Effector memory CD8-positive, alpha-beta T cell (primary cell): ENCODE measurements at regions not wholly inside any gene's neighbourhood (a gene's known extent, or its start where the extent isn't known, plus 50 kb on each side); places are given as distances from the start of the nearest gene placed in this dataset.
"Not testable (repeated sequence)": the region's sequence is repeated elsewhere in the genome, so short reads cannot be mapped to it uniquely, and the experiment has no call there.

Source experiments
- ATAC-seq: fragments of 150-1000 bp; cut with Tn5 transposase; replicated peaks from 2 replicates; pipeline ENCODE4 v1.10.0; 2021; ENCODE audit warnings: mild to moderate bottlenecking, moderate library complexity
- DNase-seq, 3 experiments: peaks; one replicate each; pipeline ENCODE4 v3.0.0; 2021
- H3K27ac Mint-ChIP-seq, 2 donors: one replicate each; pipeline ENCODE4 v1.8.0; 2022; ENCODE audit warnings: mild to moderate bottlenecking in 2 of 2, mixed read lengths in 2 of 2, moderate library complexity in 2 of 2
- H3K27me3 Mint-ChIP-seq, 2 donors: one replicate each; pipeline ENCODE4 v1.8.0; 2022; ENCODE audit warnings: mixed read lengths in 2 of 2
- H3K36me3 Mint-ChIP-seq: one replicate; pipeline ENCODE4 v1.8.0; 2022; ENCODE audit warnings: mild to moderate bottlenecking, moderate library complexity, mixed read lengths; ENCODE audit not compliant: insufficient read depth
- H3K4me1 Mint-ChIP-seq, 2 donors: one replicate each; pipeline ENCODE4 v1.8.0; 2022; ENCODE audit warnings: low read depth in 2 of 2, mixed read lengths in 2 of 2
- H3K4me3 Mint-ChIP-seq, 2 donors: one replicate each; pipeline ENCODE4 v1.8.0; 2022; ENCODE audit warnings: mild to moderate bottlenecking in 2 of 2, mixed read lengths in 2 of 2, moderate library complexity in 2 of 2
- H3K9me3 Mint-ChIP-seq, 2 donors: one replicate each; pipeline ENCODE4 v1.8.0; 2022; ENCODE audit warnings: mixed read lengths in 2 of 2

DNA sequence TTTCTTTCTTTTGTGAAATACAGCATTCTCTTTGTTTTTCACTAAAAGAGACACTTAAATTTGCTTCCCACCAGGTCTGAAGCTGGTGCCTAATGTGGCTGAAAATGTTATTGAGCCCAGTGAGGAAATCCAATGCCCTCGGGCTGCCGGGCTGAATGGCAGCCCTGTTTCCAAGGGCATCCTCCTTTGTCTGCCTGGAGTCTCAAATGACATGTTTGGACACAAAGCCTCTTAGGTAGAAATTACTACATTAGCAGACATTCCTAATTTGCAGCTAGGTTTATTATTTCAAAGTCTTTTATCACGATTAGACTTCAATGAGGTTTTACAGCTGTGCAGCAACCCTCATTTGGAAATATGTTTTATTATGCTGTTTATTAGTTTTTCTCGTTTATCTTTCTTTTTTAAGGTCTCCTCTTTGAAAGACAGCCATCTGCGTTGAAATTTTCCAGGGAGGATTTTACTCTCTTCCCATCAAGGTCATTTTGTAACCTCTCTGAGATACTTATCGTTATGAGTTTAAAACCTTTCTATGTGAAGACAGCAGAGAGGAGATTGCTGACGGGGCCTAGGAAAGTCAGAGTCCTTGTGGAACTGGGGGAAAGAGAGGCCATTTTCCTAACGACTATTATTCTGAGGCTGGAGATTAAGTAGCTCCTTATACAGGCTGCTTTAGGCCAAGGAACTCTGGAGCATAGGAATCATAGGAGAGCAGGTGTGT, 59.0 kb upstream of the ZNF532 start:
- no peak overlapping the region for H3K27ac Mint-ChIP-seq
- DNase-seq (no peak), ATAC-seq (no peak)
- peaks cover 0 to 33% of the 10 kb centered on the region in 2 donors for H3K27me3 Mint-ChIP-seq
- H3K4me1 Mint-ChIP-seq = no peaks in the 10 kb centered on the region
- no peaks in the 10 kb centered on the region for H3K36me3 Mint-ChIP-seq
- H3K9me3 Mint-ChIP-seq = no peaks in the 10 kb centered on the region
- no peak overlapping the region for H3K4me3 Mint-ChIP-seq

DNA sequence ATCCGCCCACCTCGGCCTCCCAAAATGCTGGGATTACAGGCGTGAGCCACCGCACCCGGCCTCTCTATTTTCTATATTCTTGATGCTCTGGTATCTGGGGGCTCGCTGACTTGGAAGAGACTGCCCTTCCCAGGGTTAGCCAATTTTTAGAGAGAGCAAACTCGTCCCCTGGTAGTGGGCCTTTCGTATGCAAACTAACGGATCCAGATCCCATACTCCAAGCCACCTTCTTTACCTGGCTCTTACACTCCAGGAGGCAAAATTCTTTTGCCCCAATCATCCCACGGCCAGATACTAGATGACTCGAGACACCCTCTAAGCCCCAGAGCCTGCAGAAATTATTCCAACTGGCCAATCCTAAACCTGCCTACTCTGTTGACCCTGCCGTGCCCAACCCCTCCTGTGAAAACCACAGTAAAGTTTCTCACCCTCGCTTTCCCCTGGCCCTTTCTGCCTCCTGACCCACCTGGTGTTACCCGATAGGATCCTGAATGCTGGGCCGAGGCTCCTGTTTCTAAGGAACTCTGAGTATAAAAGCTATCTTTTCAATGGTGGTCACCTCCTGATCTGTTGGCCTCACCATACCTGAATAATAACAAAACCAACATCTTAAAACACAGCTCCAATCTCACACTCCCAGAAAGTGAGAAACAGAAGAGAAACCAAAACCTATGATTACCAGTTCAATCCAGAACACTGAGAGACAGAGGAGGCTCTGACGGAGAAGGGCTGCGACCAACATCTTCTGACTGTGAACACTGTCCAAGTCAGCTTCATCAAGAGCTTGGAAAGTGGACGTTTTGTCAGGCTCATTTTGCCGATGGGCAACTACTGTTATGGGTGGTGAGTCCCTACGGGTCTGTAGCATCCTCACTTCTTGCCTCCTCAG, 57.6 kb upstream of the ZNF532 start:
- DNase-seq = no peak
- Mint-ChIP-seq H3K9me3 (no peaks in the 10 kb centered on the region), H3K36me3 (no peaks in the 10 kb centered on the region), H3K4me1 (no peaks in the 10 kb centered on the region), H3K4me3 (no peak overlapping the region), H3K27ac (no peak overlapping the region), H3K27me3 (peaks cover 0 to 33% of the 10 kb centered on the region in 2 donors)
- no peak for ATAC-seq

GRCh38 chr18:58807766-58808165, 56.9 kb upstream of the ZNF532 start:
- H3K4me1 Mint-ChIP-seq = no peaks in the 10 kb centered on the region
- peaks cover 0 to 37% of the 10 kb centered on the region in 2 donors for H3K27me3 Mint-ChIP-seq
- no peak for ATAC-seq
- no peaks in the 10 kb centered on the region for H3K36me3 Mint-ChIP-seq
- no peak overlapping the region for H3K27ac Mint-ChIP-seq
- no peaks in the 10 kb centered on the region for H3K9me3 Mint-ChIP-seq
- no peak overlapping the region for H3K4me3 Mint-ChIP-seq
- DNase-seq = no peak

DNA sequence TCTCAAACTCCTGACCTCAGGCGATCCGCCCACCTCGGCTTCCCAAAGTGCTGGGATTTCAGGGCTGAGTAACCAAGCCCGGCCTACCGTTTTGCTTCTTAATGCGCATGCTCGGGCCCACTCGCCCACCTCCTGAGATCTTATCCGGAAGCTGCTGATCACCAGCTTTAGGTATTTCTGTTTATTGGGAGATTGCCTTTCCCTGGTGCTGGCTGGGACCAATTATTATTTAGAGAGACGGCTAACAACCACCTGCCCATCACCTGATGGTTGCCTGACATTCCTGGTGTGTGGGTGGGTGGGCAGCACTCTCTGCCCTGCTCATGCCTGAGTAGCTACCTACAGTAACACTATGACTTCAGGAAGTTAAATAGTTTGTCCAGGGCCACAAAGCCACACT, 56.3 kb upstream of the ZNF532 start:
- Mint-ChIP-seq H3K4me1 (no peaks in the 10 kb centered on the region), H3K9me3 (no peaks in the 10 kb centered on the region), H3K27ac (no peak overlapping the region), H3K27me3 (peaks cover 0 to 37% of the 10 kb centered on the region in 2 donors), H3K36me3 (no peaks in the 10 kb centered on the region), H3K4me3 (no peak overlapping the region)
- no peak for ATAC-seq
- no peak for DNase-seq

DNA sequence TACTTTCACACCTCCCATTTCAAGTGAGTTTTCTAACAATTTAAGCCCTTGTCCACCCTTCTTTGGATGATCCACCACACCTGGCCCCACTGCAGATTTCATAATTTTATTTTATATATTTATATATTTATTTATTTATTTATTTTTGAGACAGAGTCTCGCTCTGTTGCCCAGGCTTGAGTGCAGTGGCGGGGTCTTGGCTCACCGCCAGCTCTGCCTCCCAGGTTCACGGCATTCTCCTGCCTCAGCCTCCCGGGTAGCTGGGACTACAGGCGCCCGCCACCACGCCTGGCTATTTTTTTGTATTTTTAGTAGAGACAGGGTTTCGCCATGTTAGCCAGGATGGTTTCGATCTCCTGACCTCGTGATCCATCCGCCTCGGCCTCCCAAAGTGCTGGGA, 52.8 kb upstream of the ZNF532 start:
- not testable (repeated sequence) for ATAC-seq, H3K4me1 Mint-ChIP-seq, H3K27ac Mint-ChIP-seq, H3K4me3 Mint-ChIP-seq, H3K36me3 Mint-ChIP-seq, H3K9me3 Mint-ChIP-seq, DNase-seq
- H3K27me3 Mint-ChIP-seq = peaks cover 17 to 58% of the 10 kb centered on the region in 2 donors

- Mint-ChIP-seq H3K27me3 (peaks cover 17 to 49% of the 10 kb centered on the region in 2 donors), H3K9me3 (no peaks in the 10 kb centered on the region), H3K4me1 (no peaks in the 10 kb centered on the region), H3K36me3 (peaks cover 4% of the 10 kb centered on the region), H3K4me3 (no peak overlapping the region), H3K27ac (no peak overlapping the region)
- DNase-seq (no peak), ATAC-seq (no peak)
Observed at GRCh38 chr18:58813105-58813504, 51.6 kb upstream of the ZNF532 start.

- Mint-ChIP-seq H3K4me3 (no peak overlapping the region), H3K4me1 (peaks cover 0 to 1% of the 10 kb centered on the region in 2 donors), H3K27ac (no peak overlapping the region), H3K36me3 (peaks cover 4% of the 10 kb centered on the region), H3K9me3 (no peaks in the 10 kb centered on the region), H3K27me3 (peaks cover 17 to 46% of the 10 kb centered on the region in 2 donors)
- DNase-seq (no peak), ATAC-seq (no peak)
Observed at GRCh38 chr18:58813561-58814225, 51.0 kb upstream of the ZNF532 start.

DNA sequence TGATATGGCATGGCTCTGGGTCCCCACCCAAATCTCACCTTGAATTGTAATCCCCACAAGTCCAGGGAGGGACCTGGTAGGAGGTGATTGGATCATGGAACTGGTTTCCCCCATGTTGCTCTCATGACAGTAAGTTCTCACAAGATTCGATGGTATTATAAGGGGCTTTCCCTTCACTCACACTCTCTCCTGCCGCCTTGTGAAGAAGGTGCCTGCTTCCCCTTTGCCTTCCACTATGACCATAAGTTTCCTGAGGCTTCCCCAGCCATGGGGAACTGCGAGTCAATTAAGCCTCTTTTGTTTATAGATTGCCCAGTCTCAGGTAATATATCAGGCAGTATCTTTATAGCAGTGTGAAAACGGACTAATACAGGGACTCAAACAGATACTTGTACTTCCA, 50.4 kb upstream of the ZNF532 start:
- peaks cover 5 to 7% of the 10 kb centered on the region in 2 donors for H3K4me1 Mint-ChIP-seq
- H3K27me3 Mint-ChIP-seq = peaks cover 17 to 44% of the 10 kb centered on the region in 2 donors
- no peak overlapping the region for H3K4me3 Mint-ChIP-seq
- H3K27ac Mint-ChIP-seq = no peak overlapping the region
- peaks cover 4% of the 10 kb centered on the region for H3K36me3 Mint-ChIP-seq
- no peaks in the 10 kb centered on the region for H3K9me3 Mint-ChIP-seq
- no peak for DNase-seq
- no peak for ATAC-seq
